ENCODE measurements at regions not wholly inside any gene's neighbourhood (a gene's known extent, or its start where the extent isn't known, plus 50 kb on each side); places are given as distances from the start of the nearest gene placed in this dataset.
"Not testable (repeated sequence)": the region's sequence is repeated elsewhere in the genome, so short reads cannot be mapped to it uniquely, and the experiment has no call there.

- DNase-seq: not testable (repeated sequence)
Measured at GRCh38 chr1:239106689-239107088, 279.7 kb upstream of the CHRM3 start.

DNA sequence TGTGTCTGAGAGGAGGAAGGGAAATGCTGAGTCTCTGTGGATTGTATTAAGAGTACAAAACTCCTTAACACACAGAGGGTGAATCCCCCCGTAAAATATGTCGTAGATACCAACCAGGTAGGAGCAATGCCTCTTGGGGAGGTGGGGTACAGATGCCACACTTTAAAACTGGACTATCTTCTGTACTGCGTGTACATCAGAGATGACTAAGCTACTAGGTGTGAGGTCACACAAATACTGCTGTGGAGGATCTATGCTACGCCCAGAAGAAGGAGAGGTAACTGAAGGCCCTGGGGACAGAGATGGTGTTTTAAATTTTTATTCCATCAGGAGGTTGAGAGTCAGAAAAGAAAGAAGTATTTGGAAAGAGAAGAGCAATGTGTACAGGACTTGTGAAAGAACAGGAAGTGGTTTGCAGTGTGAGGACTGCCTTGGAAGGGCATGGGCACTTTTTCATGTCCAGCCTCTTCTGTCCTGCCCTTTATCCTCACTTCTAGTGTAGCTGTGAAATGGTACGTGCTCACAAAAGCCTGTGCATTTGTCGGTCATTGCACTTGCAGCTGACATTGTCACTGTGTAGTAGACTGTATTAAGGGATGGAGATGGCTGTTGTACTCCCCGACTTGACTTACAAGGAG lies 287.8 kb upstream of the CHRM3 start:
- no peak for DNase-seq

DNA sequence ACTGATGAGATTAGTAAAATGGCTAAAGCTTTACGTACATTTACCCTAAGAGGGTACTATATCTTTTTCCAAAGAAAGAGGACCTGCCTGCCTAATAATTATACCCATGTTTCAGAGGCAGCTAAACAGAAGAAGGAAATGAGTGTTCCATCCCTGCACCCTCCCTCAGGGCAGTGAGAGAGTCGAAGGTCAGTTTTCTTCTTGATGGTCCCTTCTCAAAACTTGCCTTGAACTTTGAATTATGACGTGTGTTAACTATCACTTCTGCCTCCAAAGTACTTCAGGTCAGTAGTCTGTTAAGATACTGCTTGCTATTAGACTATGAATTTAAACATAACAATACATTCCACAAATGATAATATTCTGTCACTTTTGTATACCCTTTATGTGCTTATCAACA lies 294.8 kb upstream of the CHRM3 start:
- no peak for DNase-seq

GRCh38 chr1:239084459-239085080 lies 301.8 kb upstream of the CHRM3 start:
- DNase-seq: no peak

DNA sequence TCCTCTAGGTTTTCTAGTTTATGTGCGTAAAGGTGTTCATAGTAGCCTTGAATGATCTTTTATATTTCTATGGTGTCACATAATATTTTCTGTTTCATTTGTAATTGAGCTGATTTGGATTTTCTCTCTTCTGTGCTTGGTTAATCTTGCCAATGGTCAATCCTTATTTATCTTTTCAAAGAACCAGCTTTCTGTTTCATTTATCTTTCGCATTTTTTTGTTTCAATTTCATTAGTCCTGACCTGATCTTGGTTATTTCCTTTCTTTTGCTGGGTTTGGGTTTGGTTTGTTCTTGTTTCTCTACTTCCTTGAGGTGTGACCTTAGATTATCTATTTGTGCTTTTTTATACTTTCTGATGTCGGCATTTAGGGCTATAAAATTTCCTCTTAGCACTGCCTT lies 304.4 kb upstream of the CHRM3 start:
- not testable (repeated sequence) for DNase-seq

DNA sequence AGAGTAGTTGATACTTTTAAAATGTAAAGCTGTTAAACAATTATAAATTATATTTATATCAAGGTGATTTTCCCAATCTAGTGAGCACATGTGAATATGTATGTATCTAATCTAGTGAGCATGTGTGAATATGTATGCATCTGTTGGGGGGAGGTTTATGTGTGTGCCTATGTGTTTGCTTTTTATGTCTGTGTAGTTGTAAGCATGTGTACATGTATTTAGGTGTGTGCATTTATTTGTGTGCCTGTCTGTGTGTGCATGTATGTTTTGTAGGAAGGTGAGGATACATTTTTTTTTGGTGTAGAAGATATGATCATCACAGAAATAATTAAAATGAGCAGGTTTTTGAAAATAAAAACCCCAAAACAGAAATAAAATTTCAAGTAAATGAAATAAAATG lies 318.9 kb upstream of the CHRM3 start:
- DNase-seq: no peak

- DNase-seq: no peak
Measured at GRCh38 chr1:239067058-239067457, 319.3 kb upstream of the CHRM3 start.

DNA sequence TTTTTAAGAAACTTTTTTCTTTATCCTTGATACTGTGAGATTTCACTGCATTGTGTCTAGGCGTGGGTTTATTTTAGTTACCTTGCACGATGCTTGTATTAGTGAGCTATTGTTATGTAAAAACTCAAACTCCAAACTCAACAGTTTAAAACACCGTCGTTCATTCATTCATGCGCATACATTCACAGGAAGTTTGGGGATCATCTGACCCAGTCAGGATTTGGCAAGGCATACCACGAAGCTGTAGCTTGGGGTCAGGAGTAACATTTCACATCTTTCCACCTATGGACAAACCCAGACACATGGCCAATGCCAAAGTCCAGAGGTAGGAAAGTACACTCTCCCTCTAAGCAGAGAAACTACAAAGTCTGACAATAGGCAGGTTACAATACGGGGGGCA lies 324.6 kb upstream of the CHRM3 start:
- no peak for DNase-seq

- DNase-seq: no peak
Measured at GRCh38 chr1:239058190-239058589, 328.2 kb upstream of the CHRM3 start.

GRCh38 chr1:239056940-239057339 lies 329.4 kb upstream of the CHRM3 start:
- DNase-seq: no peak

GRCh38 chr1:239053279-239053678 lies 333.1 kb upstream of the CHRM3 start:
- no peak for DNase-seq

DNA sequence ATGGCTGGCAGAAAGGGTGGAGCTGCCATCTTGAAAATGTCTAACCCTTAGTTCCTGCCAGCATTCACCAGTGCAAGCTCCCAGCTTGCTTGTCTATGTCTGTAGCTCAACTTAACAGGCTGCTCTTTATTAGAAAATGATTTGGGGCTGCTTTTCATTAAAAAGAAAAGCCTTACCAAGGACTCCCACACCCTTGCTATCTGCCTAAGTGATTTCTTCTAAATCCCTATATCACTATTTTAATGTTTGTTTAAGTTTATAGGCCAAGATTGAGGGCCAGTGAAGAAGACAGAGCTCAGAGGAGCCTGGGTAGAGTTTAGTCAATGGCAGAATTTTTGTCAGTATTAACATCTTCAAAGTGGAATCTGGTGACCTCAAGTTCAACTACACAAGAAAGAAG lies 336.8 kb upstream of the CHRM3 start:
- no peak for DNase-seq

DNA sequence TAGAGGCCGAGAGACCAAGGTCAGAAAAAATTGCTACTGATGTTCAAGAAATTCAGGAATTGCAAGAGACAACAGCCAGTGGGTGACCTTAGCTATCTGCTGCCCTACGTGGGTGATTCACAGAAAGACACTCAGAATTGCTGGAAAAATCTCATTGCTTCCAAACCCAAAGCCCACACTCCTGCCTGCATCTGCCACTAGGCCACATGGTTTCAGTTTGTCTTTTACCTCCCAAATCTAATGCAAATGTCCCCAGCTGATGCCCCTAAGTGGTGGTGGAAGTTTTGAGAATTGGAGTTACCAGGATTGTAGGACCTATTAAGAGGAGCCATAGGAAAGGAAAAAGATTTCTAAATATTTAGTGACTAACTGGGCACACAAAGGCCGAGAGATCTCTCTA lies 341.5 kb upstream of the CHRM3 start:
- no peak for DNase-seq

- DNase-seq: no peak
Measured at GRCh38 chr1:239040523-239040922, 345.8 kb upstream of the CHRM3 start.

DNA sequence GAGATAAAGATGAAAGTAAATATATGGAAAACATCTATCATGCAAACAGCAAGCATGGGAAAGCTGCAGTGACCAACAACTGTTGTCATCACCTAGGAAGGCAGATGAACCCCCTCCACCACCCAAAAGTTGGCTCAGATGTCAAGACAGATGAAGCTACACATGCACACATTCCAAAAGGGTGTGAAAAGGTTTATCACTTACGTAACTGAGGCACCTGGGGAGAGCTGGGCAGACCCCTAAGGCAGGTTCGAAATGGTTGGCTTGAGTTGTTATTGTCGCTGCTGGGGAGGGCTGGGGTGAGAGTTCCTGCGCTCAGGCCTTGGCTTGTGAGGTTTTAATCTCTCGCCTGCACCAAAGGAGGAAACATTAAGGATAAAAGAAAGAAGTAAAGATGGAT lies 355.1 kb upstream of the CHRM3 start:
- no peak for DNase-seq

DNA sequence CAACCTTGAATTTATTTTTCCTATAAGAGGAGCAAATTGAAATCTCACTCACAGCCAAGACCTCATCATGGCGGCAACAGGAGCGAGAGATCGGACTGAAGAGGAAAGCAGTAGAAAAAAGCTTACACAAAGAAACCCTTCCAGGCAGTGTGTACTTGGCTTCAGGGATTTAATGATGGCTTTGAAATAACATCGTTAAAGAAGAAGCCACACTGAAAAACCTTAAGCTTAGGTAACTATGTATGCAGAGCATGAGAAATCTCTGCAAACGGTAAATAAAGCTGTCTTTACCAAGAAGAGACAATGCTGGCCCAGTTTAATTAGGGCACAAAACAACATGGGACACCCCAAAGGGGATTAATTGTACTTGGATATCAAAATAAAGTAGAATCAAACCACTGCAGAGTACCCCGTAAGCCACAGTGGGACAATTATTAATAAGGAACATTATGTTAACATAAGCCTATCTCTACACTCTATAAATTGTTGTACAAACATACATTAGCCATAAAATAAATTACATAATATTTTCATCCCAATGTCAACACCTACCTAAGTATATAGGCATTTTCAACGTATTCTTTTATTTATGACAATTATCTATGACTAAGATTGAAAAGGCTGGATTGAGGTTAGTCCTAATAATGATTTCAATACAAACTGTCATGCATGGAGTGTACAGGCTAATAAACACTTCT lies 360.2 kb upstream of the CHRM3 start:
- DNase-seq: no peak

DNA sequence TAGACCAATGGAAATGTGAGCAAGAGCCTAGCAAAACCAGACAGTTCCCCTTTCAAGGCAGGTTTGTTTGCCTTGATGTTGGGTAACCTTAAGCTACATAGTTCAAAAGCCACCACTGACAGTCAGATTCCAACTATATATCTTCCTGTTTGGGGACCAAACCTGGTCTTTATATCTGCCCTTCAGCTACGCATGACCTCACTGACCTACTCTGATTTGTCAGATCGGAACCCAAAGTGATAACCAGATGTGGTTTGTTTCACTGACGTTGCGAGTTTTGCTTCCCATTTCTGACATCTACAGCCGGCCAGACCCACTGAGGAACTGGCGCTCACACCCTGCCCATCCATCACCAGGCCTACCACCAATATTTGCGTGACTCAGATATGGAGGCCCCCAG lies 361.1 kb upstream of the CHRM3 start:
- DNase-seq: no peak

DNA sequence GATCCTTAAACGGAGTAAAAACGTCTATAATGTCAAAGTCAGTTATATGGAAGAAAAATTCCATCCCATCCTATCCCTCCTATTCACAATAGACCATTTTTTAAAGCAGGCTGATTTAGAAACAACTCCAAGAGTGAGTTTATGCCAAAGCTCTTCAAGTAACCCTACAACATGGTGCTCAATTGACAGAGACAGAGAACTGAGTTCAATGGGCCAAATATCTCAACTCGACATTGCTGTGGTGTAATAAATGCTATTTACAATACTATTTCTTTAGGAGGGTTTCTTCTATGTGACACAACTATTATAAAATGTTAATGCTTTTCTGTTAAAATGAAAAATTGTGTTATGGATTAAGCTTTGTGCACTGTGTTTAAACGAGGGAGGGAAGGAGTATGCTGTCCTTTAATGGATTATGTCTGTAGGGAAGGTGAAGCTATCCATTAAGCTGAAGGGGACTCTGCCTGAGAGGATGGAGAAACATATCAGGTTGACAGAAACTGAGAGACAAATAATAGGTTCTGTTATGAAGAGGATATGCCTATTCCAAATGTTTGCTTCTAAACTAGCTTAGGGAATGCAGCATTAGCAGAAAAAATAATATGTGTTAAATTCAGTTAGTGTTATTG lies 362.5 kb upstream of the CHRM3 start:
- DNase-seq: no peak

- DNase-seq: no peak
Measured at GRCh38 chr1:239016337-239016736, 370.0 kb upstream of the CHRM3 start.

DNA sequence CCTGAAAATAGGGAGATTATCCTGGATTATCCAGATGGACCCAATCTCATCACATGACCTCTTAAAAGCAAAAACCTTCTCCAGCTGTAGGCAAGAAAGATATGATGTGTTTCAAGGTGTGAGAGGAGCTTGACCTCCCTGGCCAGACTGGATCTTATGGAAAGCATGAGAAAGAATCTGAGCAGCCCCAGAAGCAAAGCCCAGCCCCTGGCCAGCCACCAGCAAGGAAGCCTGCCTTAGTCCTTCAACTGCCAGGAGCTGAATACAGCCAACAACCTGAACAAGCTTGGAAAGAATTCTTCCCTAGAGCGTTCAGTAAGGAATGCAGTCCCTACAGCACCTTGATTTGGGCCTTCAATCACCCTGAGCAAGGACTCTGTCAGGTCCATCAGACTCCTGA lies 375.0 kb upstream of the CHRM3 start:
- no peak for DNase-seq

GRCh38 chr1:239008568-239008967 lies 377.8 kb upstream of the CHRM3 start:
- DNase-seq: no peak

DNA sequence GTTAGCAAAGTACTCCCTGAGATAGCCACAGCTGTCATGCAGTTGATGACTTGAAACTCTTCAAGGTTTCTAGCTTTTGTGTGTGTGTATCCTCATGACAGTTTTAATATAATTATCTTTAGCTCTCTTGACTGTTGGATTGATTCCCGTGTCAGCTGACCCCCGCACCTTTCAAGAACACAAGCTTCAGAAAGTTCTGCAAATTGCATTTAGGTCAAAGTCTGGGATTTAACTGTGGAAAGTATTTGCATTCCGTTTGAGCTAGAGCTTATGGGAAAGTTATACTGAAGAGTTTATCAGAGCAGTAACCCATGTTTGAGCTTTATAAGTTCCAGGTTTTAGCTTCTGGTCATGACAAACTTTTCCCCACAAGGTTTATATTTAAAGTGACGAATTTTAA lies 380.1 kb upstream of the CHRM3 start:
- no peak for DNase-seq

DNA sequence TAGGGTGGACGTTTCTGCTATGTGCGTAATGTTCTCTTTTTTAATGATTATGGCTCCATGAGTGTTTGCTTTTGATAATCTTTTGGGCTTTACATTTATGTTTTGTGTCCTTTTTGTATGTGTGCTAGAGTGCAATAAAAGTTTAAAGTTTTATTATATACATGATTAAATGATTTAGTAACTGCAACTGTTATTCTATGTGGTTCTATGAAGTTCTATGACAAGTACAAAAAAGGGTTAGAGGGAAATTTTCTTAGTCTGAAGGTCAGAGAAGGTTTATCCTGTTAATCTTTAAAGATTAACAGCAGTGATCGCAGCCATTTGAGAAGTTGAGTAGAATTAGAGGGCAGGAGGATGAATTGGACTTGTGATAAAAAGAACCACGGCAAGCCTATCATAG lies 386.4 kb upstream of the CHRM3 start:
- no peak for DNase-seq

GRCh38 chr1:238998577-238998976 lies 387.8 kb upstream of the CHRM3 start:
- no peak for DNase-seq

Measured in SHP77 treated with DMSO at 0.1 percent for 48 hours (cell line).